H1 (cell line): ENCODE measurements at regions not wholly inside any gene's neighbourhood (a gene's known extent, or its start where the extent isn't known, plus 50 kb on each side); places are given as distances from the start of the nearest gene placed in this dataset.

ENCODE experiments used
- CTCF ChIA-PET: fragments of 300-600 bp; sonication (Branson Sonifier 250); formaldehyde crosslinking; loops from one replicate; lab custom pipeline; 2021; ENCODE audit not compliant: partially characterized antibody; lab: Charles Lee
- POLR2A ChIA-PET: fragments of 300-600 bp; sonication (Branson Sonifier 250); formaldehyde crosslinking; loops from one replicate; lab custom pipeline; 2021; ENCODE audit warnings: inconsistent platforms; ENCODE audit not compliant: partially characterized antibody; lab: Charles Lee
- DNase-seq, 2 experiments: peaks; one replicate each; pipeline versions ENCODE4 v3.0.0 to v3.0.0-alpha.2; 2010 to 2022; ENCODE audit warnings: low spot score in 2 of 2, low read depth in 1 of 2, mixed read lengths in 1 of 2
- FAIRE-seq: peaks from 2 replicates; lab custom pipeline; 2011; peaks lifted over from hg19 to GRCh38; lab: Jason Lieb, UNC
- H2AFZ ChIP-seq: 2 replicates; pipeline ENCODE4 v1.8.1; 2012; ENCODE audit warnings: low read length, inconsistent platforms
- H2AK5ac ChIP-seq: 2 replicates; pipeline ENCODE4 v1.6.1; 2013; ENCODE audit warnings: low read depth, low read length
- H2BK120ac ChIP-seq: replicated peaks from 2 replicates; pipeline ENCODE3; 2013; ENCODE audit warnings: low read depth, low read length, inconsistent platforms
- H2BK12ac ChIP-seq: 2 replicates; pipeline ENCODE4 v1.6.1; 2013; ENCODE audit warnings: low read depth, low read length
- H2BK15ac ChIP-seq: 2 replicates; pipeline ENCODE4 v1.6.1; 2013; ENCODE audit warnings: low read length
- H2BK20ac ChIP-seq: 2 replicates; pipeline ENCODE4 v1.6.1; 2013; ENCODE audit warnings: low read length
- H2BK5ac ChIP-seq: 2 replicates; pipeline ENCODE4 v1.6.1; 2013; ENCODE audit warnings: low read depth, low read length
- H3K14ac ChIP-seq: 2 replicates; pipeline ENCODE4 v1.6.1; 2013; ENCODE audit warnings: inconsistent platforms; ENCODE audit not compliant: insufficient read length
- H3K18ac ChIP-seq: 2 replicates; pipeline ENCODE4 v1.6.1; 2013; ENCODE audit warnings: low read length; ENCODE audit errors: extremely low read depth
- H3K23ac ChIP-seq: 2 replicates; pipeline ENCODE4 v1.6.1; 2013; ENCODE audit warnings: inconsistent platforms; ENCODE audit not compliant: insufficient read length
- H3K23me2 ChIP-seq: 2 replicates; pipeline ENCODE4 v1.6.1; 2013; ENCODE audit warnings: low read depth, low read length
- H3K27ac ChIP-seq: 2 replicates; pipeline ENCODE4 v1.6.1; 2011; ENCODE audit warnings: low read depth, low read length, inconsistent platforms
- H3K27me3 ChIP-seq, 4 experiments: replicated peaks in 1 of 4; 1 replicate in 1 of 4; 2 replicates in 3 of 4; pipeline versions ENCODE4 v1.6.1 to v1.8.1; 2011 to 2013; ENCODE audit warnings: low read length in 3 of 4, mild to moderate bottlenecking in 3 of 4, inconsistent platforms in 2 of 4, mixed read lengths in 2 of 4, moderate library complexity in 1 of 4; ENCODE audit not compliant: control insufficient read depth in 3 of 4, insufficient read depth in 3 of 4; ENCODE audit errors: extremely low read depth in 1 of 4
- H3K36me3 ChIP-seq, 4 experiments: 2 replicates each; pipeline versions ENCODE4 v1.6.1 to v1.8.1; 2011 to 2013; ENCODE audit warnings: mild to moderate bottlenecking in 4 of 4, low read length in 3 of 4, moderate library complexity in 2 of 4, control low read depth in 1 of 4, inconsistent platforms in 1 of 4; ENCODE audit not compliant: insufficient read depth in 4 of 4, control insufficient read depth in 2 of 4
- H3K4ac ChIP-seq: replicated peaks from 2 replicates; pipeline ENCODE3; 2013; ENCODE audit warnings: low read length, low read depth, mixed read lengths, inconsistent platforms; ENCODE audit not compliant: insufficient read length
- H3K4me1 ChIP-seq, 4 experiments: replicated peaks in 1 of 4; 1 replicate in 1 of 4; 2 replicates in 3 of 4; pipeline versions ENCODE4 v1.6.1 to v1.8.1; 2011 to 2013; ENCODE audit warnings: low read length in 3 of 4, inconsistent platforms in 2 of 4, mixed read lengths in 1 of 4; ENCODE audit not compliant: insufficient read depth in 4 of 4, control insufficient read depth in 3 of 4
- H3K4me2 ChIP-seq, 2 experiments: 2 replicates each; pipeline versions ENCODE4 v1.6.1 to v1.8.1; 2011 to 2013; ENCODE audit warnings: low read depth in 2 of 2, low read length in 2 of 2, control low read depth in 1 of 2, inconsistent platforms in 1 of 2, mild to moderate bottlenecking in 1 of 2; ENCODE audit not compliant: insufficient read depth in 1 of 2
- H3K4me3 ChIP-seq, 4 experiments: fragments of 200-600, 300-600 bp in 1 of 4; sonication (generic), shearing (Covaris generic), sonication (Bioruptor Twin) in 1 of 4; 2 replicates each; pipeline versions ENCODE4 v1.5.1 to v1.8.1; 2011 to 2016; ENCODE audit warnings: low read length in 4 of 4, low read depth in 3 of 4, control low read depth in 2 of 4, inconsistent platforms in 2 of 4, mild to moderate bottlenecking in 2 of 4, mixed read lengths in 1 of 4, moderate library complexity in 1 of 4; ENCODE audit not compliant: insufficient read depth in 2 of 4; ENCODE audit errors: extremely low read depth in 1 of 4
- H3K56ac ChIP-seq: replicated peaks from 2 replicates; pipeline ENCODE3; 2013; ENCODE audit warnings: low read depth, mild to moderate bottlenecking, mixed read lengths, low read length, inconsistent platforms; ENCODE audit not compliant: insufficient read length
- H3K79me1 ChIP-seq: 2 replicates; pipeline ENCODE4 v1.6.1; 2013; ENCODE audit warnings: low read depth, low read length, control low read depth
- H3K79me2 ChIP-seq, 2 experiments: 2 replicates each; pipeline versions ENCODE4 v1.6.1 to v1.8.1; 2012 to 2013; ENCODE audit warnings: low read length in 2 of 2, mild to moderate bottlenecking in 2 of 2, inconsistent platforms in 1 of 2; ENCODE audit not compliant: insufficient read depth in 2 of 2, control insufficient read depth in 1 of 2
- H3K9ac ChIP-seq, 4 experiments: replicated peaks in 1 of 4; 1 replicate in 1 of 4; 2 replicates in 3 of 4; pipeline versions ENCODE4 v1.6.1 to v1.8.1; 2011 to 2013; ENCODE audit warnings: low read depth in 3 of 4, low read length in 3 of 4, control low read depth in 2 of 4, mild to moderate bottlenecking in 2 of 4, moderate library complexity in 2 of 4, inconsistent platforms in 1 of 4; ENCODE audit errors: extremely low read depth in 1 of 4
- H3K9me3 ChIP-seq, 2 experiments: 2 replicates each; pipeline versions ENCODE4 v1.6.1 to v1.8.1; 2012 to 2013; ENCODE audit warnings: mild to moderate bottlenecking in 2 of 2, moderate library complexity in 2 of 2, control low read depth in 1 of 2, inconsistent platforms in 1 of 2, low read depth in 1 of 2, low read length in 1 of 2, mixed read lengths in 1 of 2; ENCODE audit not compliant: insufficient read depth in 2 of 2
- H4K20me1 ChIP-seq, 2 experiments: replicated peaks in 1 of 2; 2 replicates each; pipeline versions ENCODE3 to v1.8.1; 2011 to 2013; ENCODE audit warnings: inconsistent platforms in 2 of 2, low read length in 2 of 2, mild to moderate bottlenecking in 1 of 2; ENCODE audit not compliant: insufficient read depth in 2 of 2, control insufficient read depth in 1 of 2
- H4K5ac ChIP-seq: 2 replicates; pipeline ENCODE4 v1.6.1; 2013; ENCODE audit warnings: low read length, low read depth, mixed read lengths, inconsistent platforms; ENCODE audit not compliant: insufficient read length
- H4K8ac ChIP-seq: 2 replicates; pipeline ENCODE4 v1.8.0; 2013; ENCODE audit warnings: mild to moderate bottlenecking, moderate library complexity, low read length, inconsistent platforms; ENCODE audit not compliant: insufficient read depth; ENCODE audit errors: extremely low read depth
- H4K91ac ChIP-seq: replicated peaks from 2 replicates; pipeline ENCODE3; 2013; ENCODE audit warnings: low read length, mixed read lengths, inconsistent platforms; ENCODE audit not compliant: insufficient read length
- BACH1 ChIP-seq: IDR thresholded peaks from 2 replicates; pipeline ENCODE4 v1.6.1; 2012; ENCODE audit warnings: low read length, improper control_type of control experiment
- CBX5 ChIP-seq: fragments of 300-800, 300-1000 bp; sonication (generic); IDR thresholded peaks from 2 replicates; pipeline ENCODE4 v1.7.1; 2016; ENCODE audit warnings: antibody characterized with exemption, low read length, low read depth
- CBX8 ChIP-seq: fragments of 300-800, 300-1000 bp; sonication (generic); IDR thresholded peaks from 2 replicates; pipeline ENCODE4 v1.7.1; 2016; ENCODE audit warnings: low read depth, low read length, borderline replicate concordance
- CTBP2 ChIP-seq: IDR thresholded peaks from 2 replicates; pipeline ENCODE4 v1.7.0; 2011; ENCODE audit warnings: borderline replicate concordance, mild to moderate bottlenecking, moderate library complexity, mixed read lengths, low read length; ENCODE audit not compliant: insufficient read depth, insufficient read length
- EGR1 ChIP-seq: IDR thresholded peaks from 2 replicates; pipeline ENCODE4 v1.6.1; 2011; ENCODE audit warnings: low read depth, low read length, borderline replicate concordance
- EZH2 ChIP-seq: fragments of 200-600 bp; sonication (generic); IDR thresholded peaks from 2 replicates; pipeline ENCODE4 v1.7.1; 2012; ENCODE audit warnings: low read depth, mild to moderate bottlenecking, moderate library complexity, low read length, inconsistent platforms; ENCODE audit not compliant: severe bottlenecking
- GABPA ChIP-seq: IDR thresholded peaks from 2 replicates; pipeline ENCODE4 v1.6.1; 2011; ENCODE audit warnings: mild to moderate bottlenecking, low read length, moderate library complexity, borderline replicate concordance; ENCODE audit not compliant: insufficient read depth
- JUND ChIP-seq: IDR thresholded peaks from 2 replicates; pipeline ENCODE4 v1.6.1; 2011; ENCODE audit warnings: mild to moderate bottlenecking, improper control_type of control experiment, low read length
- RFX5 ChIP-seq: IDR thresholded peaks from 2 replicates; pipeline ENCODE4 v1.6.1; 2011; ENCODE audit warnings: low read depth, low read length, improper control_type of control experiment, borderline replicate concordance
- TBP ChIP-seq: IDR thresholded peaks from 2 replicates; pipeline ENCODE4 v1.6.1; 2011; ENCODE audit warnings: low read depth, low read length, improper control_type of control experiment
- TCF12 ChIP-seq: IDR thresholded peaks from 2 replicates; pipeline ENCODE4 v1.6.1; 2011; ENCODE audit warnings: low read depth, mild to moderate bottlenecking, low read length
- TEAD4 ChIP-seq: IDR thresholded peaks from 2 replicates; pipeline ENCODE4 v1.6.1; 2012; ENCODE audit warnings: low read depth, low read length, inconsistent platforms, mixed read lengths
- WGBS, 2 experiments: shearing (Covaris generic) in 1 of 2; methylation state at CpG; one replicate each; pipeline versions ENCODE4 v1.1.6 to v1.1.7; 2013 to 2015; ENCODE audit warnings: low lambda C conversion rate in 2 of 2, mixed read lengths in 2 of 2, inconsistent platforms in 1 of 2, low coverage in 1 of 2, missing lambda C conversion rate in 1 of 2; ENCODE audit not compliant: insufficient replicate concordance in 2 of 2, insufficient coverage in 1 of 2, insufficient read length in 1 of 2; ENCODE audit errors: extremely low coverage in 1 of 2, missing lambda C conversion rate in 1 of 2; 5-methylcytosine and 5-hydroxymethylcytosine counted together
- TF ChIP-seq, protein P1 (sequence below): IDR thresholded peaks from 2 replicates; pipeline ENCODE4 v1.6.1; 2011; ENCODE audit warnings: low read length, improper control_type of control experiment

DNA sequence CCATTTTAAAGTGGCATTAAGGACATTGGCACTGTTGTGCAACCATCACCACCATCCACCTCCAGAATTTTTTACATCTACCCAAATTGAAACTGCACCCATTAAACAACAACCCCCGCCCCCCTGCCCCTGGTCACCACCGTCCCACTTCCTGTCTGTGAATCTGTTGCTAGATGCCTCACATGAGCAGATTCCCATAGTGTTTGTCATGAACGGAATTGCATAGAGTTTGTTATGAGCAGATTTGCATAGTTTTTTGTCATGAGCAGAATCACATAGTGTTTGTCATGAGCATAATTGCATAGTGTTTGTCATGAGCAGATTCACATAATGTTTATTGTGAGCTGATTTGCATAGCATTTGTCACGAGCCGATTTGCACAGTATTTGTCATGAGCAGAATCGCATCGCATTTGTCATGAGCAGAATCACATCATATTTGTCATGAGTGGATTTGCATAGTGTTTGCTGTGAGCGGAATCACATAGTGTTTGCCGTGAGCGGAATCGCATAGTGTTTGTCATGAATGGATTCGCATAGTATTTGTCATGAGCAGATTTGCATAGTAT lies 54.0 kb upstream of the GTF3A start:
- Histone ChIP-seq H3K14ac (no peak overlapping the region), H3K4me3 (no peak overlapping the region), H4K20me1 (no peaks in the 10 kb centered on the region), H3K23ac (no peak overlapping the region), H3K36me3 (no peaks in the 10 kb centered on the region), H2BK120ac (no peak overlapping the region), H3K9me3 (no peaks in the 10 kb centered on the region), H2BK15ac (no peak overlapping the region), H3K4me2 (no peak overlapping the region), H2BK20ac (no peak overlapping the region), H3K4me1 (peaks cover 0 to 5% (median 3%) of the 10 kb centered on the region in 4 experiments; a peak in 1 of 7 replicates), H3K27ac (no peak overlapping the region), H2AK5ac (no peak overlapping the region), H3K56ac (no peak overlapping the region), H2BK12ac (no peak overlapping the region), H4K91ac (no peak overlapping the region), H3K4ac (no peak overlapping the region), H3K18ac (no peak overlapping the region), H3K79me1 (no peaks in the 10 kb centered on the region), H4K8ac (no peak overlapping the region), H3K9ac (no peak overlapping the region), H2AFZ (no peak overlapping the region), H3K23me2 (no peaks in the 10 kb centered on the region), H4K5ac (no peak overlapping the region), H3K79me2 (no peaks in the 10 kb centered on the region), H3K27me3 (peaks cover 0 to 3% (median 1%) of the 10 kb centered on the region in 4 experiments; a peak in 2 of 7 replicates), H2BK5ac (0 out of 2 replicates have a peak overlapping the region, but pooled peaks have one; percentile 7)
- 89% methylated on average over 12 of the region's 12 CpGs; no CpG with 5 or more reads in 1 of the 2 experiments for WGBS, 2 experiments
- no peak for DNase-seq
- FAIRE-seq, result no peak
- ChIA-PET POLR2A (no interaction called here), CTCF (no interaction called here)
- TF ChIP-seq TCF12 (no peak), EGR1 (no peak), CTBP2 (no peak), JUND (no peak), CBX8 (no peak), BACH1 (no peak), CBX5 (no peak), RFX5 (no peak), TBP (no peak), GABPA (no peak), EZH2 (no peak), TEAD4 (no peak)
- TF ChIP-seq, protein P1, sequence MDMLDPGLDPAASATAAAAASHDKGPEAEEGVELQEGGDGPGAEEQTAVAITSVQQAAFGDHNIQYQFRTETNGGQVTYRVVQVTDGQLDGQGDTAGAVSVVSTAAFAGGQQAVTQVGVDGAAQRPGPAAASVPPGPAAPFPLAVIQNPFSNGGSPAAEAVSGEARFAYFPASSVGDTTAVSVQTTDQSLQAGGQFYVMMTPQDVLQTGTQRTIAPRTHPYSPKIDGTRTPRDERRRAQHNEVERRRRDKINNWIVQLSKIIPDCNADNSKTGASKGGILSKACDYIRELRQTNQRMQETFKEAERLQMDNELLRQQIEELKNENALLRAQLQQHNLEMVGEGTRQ, result no peak
